ENCODE measurements at regions not wholly inside any gene's neighbourhood (a gene's known extent, or its start where the extent isn't known, plus 50 kb on each side); places are given as distances from the start of the nearest gene placed in this dataset.

DNA sequence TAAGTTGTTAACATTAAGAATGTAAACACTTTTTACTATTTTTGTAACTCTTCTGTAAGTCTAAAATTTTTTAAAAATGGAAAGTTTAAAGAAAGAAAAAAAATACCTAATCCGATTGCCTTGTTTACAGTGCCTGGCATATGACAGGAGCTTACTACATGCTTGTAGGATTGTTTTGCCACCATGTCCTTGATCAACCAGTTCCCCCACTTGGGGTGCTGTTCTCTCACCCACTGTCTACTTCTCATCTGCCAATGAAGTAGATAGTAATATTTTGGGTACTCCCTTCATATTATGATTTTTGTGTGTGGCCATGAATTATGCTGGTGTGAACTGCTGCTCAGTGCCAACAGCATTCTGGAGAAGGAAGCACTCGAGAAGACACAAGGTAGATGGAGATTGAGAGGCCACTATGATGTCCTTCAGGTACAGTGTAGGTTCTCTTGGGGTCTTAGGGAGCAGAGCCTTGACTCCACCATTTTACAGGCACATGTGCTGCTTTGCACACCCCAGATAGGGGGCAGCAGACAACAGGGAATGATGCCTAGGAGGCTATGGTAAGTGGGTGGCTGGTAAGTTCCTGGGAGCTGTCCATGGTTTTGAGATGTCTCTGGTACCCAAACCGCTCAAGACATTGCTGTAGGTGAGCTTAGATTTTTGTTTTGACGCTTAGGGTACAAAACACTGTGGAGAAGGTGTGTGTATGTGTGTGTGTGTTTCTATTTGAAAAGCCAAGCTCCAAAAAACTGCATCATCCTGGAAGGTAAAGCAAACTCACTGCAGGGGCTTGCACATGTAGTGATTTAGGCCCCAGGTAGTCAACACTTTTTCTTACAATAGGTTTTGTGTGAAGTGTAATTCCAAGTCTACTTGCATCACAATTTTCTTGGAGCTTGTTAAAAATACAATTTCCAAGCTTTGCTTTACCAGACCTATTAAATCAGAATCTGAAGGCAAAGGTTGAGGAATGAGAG lies 494.5 kb upstream of the LARGE1 start (continued):
- TF ChIP-seq, protein P1, sequence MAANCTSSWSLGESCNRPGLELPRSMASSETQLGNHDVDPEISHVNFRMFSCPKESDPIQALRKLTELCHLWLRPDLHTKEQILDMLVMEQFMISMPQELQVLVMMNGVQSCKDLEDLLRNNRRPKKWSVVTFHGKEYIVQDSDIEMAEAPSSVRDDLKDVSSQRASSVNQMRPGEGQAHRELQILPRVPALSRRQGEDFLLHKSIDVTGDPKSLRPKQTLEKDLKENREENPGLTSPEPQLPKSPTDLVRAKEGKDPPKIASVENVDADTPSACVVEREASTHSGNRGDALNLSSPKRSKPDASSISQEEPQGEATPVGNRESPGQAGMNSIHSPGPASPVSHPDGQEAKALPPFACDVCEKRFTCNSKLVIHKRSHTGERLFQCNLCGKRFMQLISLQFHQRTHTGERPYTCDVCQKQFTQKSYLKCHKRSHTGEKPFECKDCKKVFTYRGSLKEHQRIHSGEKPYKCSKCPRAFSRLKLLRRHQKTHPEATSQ (CRISPR knock-in tag; IDR thresholded peaks at IDR 0.05; ENCODE audit: borderline replicate concordance), result no peak
- TF ChIP-seq, protein P2, sequence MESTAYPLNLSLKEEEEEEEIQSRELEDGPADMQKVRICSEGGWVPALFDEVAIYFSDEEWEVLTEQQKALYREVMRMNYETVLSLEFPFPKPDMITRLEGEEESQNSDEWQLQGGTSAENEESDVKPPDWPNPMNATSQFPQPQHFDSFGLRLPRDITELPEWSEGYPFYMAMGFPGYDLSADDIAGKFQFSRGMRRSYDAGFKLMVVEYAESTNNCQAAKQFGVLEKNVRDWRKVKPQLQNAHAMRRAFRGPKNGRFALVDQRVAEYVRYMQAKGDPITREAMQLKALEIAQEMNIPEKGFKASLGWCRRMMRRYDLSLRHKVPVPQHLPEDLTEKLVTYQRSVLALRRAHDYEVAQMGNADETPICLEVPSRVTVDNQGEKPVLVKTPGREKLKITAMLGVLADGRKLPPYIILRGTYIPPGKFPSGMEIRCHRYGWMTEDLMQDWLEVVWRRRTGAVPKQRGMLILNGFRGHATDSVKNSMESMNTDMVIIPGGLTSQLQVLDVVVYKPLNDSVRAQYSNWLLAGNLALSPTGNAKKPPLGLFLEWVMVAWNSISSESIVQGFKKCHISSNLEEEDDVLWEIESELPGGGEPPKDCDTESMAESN (CRISPR knock-in tag; conservative IDR thresholded peaks at IDR 0.05), result peak; percentile 79; the same call in 1 of the 2 replicates
- TF ChIP-seq, protein P3, sequence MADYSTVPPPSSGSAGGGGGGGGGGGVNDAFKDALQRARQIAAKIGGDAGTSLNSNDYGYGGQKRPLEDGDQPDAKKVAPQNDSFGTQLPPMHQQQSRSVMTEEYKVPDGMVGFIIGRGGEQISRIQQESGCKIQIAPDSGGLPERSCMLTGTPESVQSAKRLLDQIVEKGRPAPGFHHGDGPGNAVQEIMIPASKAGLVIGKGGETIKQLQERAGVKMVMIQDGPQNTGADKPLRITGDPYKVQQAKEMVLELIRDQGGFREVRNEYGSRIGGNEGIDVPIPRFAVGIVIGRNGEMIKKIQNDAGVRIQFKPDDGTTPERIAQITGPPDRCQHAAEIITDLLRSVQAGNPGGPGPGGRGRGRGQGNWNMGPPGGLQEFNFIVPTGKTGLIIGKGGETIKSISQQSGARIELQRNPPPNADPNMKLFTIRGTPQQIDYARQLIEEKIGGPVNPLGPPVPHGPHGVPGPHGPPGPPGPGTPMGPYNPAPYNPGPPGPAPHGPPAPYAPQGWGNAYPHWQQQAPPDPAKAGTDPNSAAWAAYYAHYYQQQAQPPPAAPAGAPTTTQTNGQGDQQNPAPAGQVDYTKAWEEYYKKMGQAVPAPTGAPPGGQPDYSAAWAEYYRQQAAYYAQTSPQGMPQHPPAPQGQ (CRISPR knock-in tag; IDR thresholded peaks at IDR 0.05; ENCODE audit: borderline replicate concordance), result no peak
- TF ChIP-seq, protein P4, sequence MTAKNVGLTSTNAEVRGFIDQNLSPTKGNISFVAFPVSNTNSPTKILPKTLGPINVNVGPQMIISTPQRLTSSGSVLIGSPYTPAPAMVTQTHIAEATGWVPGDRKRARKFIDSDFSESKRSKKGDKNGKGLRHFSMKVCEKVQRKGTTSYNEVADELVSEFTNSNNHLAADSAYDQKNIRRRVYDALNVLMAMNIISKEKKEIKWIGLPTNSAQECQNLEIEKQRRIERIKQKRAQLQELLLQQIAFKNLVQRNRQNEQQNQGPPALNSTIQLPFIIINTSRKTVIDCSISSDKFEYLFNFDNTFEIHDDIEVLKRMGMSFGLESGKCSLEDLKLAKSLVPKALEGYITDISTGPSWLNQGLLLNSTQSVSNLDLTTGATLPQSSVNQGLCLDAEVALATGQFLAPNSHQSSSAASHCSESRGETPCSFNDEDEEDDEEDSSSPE (CRISPR knock-in tag; IDR thresholded peaks at IDR 0.05), result no peak
- TF ChIP-seq, protein P5, sequence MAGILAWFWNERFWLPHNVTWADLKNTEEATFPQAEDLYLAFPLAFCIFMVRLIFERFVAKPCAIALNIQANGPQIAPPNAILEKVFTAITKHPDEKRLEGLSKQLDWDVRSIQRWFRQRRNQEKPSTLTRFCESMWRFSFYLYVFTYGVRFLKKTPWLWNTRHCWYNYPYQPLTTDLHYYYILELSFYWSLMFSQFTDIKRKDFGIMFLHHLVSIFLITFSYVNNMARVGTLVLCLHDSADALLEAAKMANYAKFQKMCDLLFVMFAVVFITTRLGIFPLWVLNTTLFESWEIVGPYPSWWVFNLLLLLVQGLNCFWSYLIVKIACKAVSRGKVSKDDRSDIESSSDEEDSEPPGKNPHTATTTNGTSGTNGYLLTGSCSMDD (CRISPR knock-in tag; IDR thresholded peaks at IDR 0.05), result no peak
- TF ChIP-seq ZBTB8A (CRISPR knock-in tag; IDR thresholded peaks at IDR 0.05; ENCODE audit: borderline replicate concordance, low read depth), result no peak
- TF ChIP-seq ZNF841 (CRISPR knock-in tag; IDR thresholded peaks at IDR 0.05; ENCODE audit: borderline replicate concordance), result no peak
- TF ChIP-seq, protein P6, sequence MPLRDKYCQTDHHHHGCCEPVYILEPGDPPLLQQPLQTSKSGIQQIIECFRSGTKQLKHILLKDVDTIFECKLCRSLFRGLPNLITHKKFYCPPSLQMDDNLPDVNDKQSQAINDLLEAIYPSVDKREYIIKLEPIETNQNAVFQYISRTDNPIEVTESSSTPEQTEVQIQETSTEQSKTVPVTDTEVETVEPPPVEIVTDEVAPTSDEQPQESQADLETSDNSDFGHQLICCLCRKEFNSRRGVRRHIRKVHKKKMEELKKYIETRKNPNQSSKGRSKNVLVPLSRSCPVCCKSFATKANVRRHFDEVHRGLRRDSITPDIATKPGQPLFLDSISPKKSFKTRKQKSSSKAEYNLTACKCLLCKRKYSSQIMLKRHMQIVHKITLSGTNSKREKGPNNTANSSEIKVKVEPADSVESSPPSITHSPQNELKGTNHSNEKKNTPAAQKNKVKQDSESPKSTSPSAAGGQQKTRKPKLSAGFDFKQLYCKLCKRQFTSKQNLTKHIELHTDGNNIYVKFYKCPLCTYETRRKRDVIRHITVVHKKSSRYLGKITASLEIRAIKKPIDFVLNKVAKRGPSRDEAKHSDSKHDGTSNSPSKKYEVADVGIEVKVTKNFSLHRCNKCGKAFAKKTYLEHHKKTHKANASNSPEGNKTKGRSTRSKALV (CRISPR knock-in tag; IDR thresholded peaks at IDR 0.05), result 0 out of 2 replicates have a peak, but pooled peaks have one; percentile 43
- peak; percentile 77 for TF ChIP-seq XRCC5 (optimal IDR thresholded peaks at IDR 0.05; ENCODE audit: low read length)
- no peak for TF ChIP-seq ZFX (CRISPR knock-in tag; IDR thresholded peaks at IDR 0.05; ENCODE audit: low read depth)
- no peak for TF ChIP-seq NFRKB (IDR thresholded peaks at IDR 0.05)
- no peak for TF ChIP-seq CBX5 (CRISPR knock-in tag; IDR thresholded peaks at IDR 0.05; ENCODE audit: borderline replicate concordance)
- TF ChIP-seq ARNTL (CRISPR knock-in tag; IDR thresholded peaks at IDR 0.05), result peak; percentile 46; the same call in 1 of the 2 replicates

Data from HepG2 (cell line).